RCC 7860 (cell line): ENCODE measurements at regions not wholly inside any gene's neighbourhood (a gene's known extent, or its start where the extent isn't known, plus 50 kb on each side); places are given as distances from the start of the nearest gene placed in this dataset.

ENCODE experiments used
- DNase-seq: peaks from one replicate; pipeline ENCODE4 v3.0.0-alpha.2; 2015; ENCODE audit warnings: low spot score
- FAIRE-seq: peaks from 2 replicates; lab custom pipeline; 2012; peaks lifted over from hg19 to GRCh38; lab: Jason Lieb, UNC

DNA sequence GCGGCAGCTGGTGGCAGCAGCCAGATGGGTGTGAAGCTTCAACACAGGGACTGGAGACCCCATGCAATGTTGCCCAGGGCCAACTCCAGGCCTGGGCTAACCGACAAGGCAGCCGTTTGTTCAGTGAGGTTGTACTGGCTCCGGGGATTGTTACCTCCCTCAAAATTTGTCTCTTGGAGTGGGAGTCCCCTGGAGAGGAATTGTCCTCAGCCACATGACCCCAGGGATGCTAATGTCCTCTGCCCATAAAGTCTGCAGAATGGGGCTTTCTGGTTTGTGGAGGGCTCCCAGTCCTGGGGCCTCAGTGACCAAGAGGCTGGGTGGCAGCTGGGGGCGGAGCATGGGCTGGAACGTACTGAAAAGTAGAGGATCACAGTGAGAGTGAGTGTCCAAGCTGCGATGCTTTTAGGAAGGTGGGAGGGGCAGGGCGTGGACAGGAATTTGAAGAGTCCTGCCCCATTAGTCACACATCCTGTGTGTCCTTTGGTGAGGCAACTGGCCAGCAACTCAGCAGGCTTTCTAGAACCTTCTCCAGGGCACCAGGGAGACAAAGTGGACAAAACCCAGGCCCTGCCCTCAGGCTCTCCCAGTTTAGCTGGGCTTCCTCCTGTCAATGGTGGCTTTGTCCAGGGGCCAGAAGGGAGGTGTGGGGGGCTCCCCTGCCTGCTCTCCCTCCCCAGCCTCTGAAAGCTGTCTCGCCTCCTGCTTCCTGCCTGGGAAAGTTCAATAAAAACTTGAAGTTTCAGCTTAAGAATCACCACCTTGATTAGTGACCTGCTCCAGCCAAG is 114.0 kb downstream of the NSG2 start:
- FAIRE-seq (no peak), DNase-seq (peak; percentile 5)

DNA sequence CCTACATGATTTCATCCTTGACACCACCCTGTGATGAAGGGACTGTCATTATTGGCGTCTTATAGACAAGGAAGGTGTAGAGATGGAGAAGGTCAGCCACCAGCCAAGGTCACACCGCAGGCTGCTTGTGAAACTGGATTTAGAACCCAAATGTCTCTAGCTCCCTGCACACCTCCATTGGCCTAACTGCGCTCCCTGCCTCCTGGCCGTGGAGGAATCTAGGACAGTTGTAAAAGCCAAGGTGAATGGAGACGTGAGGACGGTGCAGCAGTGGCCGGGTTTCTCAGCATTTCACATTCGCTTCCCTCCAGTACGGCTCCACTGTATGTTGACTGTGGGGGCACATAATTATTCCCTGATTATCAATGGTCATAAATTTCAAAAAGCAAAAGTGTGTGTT is 119.9 kb downstream of the NSG2 start:
- FAIRE-seq, result no peak

DNA sequence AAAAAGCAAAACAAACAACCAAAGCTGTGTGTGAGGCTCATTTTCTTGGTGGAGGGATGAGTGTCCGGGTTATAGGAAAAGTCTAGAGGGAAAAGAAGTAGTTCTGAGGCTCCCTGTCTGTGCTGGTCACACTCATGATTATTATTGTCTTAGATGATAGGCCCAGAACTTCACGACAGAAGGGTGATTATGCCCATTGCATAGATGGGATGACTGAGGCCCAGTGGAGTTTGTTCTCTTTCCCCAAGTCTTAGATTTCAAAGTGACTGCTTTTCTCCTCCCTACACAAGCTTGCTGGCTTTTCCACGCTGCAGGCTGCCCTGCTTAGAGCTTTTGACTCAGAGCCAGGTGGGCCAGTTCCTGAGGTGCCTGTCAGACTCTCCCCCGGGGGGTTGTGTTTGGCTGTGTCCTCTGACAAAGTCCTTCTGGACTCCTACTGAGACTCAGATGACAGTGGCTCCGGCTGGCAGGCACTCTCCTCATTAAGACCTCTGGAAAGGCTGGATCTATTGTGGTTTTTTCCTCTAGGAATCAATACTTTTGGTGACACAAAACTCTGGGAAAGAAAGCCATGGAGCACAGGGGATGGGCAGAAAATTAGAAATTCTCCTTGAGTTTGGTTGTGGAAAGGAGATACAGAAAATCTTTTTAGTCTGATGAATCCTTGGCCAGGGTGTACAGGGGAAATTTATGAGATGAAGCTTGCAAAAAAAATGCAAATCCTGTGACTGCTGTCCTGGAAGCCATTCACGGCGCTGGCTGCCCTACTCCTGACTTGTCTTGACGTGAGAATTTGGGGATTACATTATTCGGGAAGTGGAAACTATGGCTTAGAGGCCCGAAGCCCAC is 120.9 kb downstream of the NSG2 start:
- FAIRE-seq, result no peak
- DNase-seq, result no peak

More for the DNA sequence above, 119.9 kb downstream of the NSG2 start:
- no peak for DNase-seq

DNA sequence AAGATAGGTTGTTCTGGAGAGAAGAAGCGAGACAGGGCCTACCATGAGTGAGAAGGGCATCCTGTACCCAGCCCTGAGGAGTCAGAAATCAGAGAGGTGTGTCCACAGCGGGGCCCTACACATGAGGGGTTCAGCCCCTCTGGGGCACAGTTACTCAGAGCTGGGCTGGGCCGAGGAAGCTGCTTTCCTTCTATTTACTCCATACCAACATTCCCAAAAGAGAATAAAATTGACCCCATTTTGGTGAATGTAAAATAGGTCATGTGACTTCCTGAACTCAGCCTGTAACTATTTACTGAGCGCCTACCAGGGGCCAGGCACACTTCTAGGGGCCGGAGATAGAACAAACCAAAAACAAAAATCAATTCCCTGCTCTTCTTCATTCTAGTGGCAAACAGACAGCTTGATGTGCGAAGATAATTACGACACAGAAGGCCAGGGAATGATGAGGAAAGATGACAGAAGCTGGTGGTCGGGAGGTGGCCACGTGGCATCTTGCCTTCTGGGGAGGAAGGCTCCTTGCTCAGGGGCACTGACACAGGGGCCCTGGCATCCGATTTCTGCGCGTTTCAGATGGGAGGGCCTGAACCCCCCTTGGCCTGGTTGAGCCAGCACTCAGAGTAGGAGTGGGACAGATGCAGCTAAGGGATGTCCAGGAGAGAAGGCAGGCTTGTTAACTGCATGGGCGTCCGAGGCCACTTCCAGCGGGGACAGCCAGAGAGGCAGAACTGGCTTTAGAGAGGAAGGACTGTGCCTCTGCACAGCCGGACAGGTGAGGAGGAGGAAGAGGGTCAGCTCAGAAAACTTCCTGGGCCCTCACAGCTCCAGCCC is 121.8 kb downstream of the NSG2 start:
- DNase-seq (no peak), FAIRE-seq (no peak)

DNA sequence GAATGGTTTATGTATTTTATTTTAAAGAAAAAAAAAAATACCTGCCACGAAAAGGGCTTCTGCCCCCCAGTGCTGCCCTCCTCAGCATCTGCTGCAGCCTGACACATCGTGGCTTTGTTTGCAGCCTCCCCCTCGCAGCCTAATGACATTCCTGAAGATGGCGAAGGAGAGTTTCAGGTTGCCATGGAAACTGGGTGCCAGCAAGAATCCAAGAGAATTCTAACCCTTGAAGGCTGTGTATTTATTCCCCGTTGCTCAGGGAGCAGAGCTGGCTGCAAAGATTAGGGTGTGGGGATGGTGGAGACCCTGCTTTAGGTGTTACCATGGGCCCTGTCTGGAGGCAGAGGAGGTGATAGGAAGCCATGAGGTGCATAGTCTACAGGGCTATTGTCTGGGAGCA is 126.6 kb downstream of the NSG2 start:
- DNase-seq (no peak), FAIRE-seq (no peak)

DNA sequence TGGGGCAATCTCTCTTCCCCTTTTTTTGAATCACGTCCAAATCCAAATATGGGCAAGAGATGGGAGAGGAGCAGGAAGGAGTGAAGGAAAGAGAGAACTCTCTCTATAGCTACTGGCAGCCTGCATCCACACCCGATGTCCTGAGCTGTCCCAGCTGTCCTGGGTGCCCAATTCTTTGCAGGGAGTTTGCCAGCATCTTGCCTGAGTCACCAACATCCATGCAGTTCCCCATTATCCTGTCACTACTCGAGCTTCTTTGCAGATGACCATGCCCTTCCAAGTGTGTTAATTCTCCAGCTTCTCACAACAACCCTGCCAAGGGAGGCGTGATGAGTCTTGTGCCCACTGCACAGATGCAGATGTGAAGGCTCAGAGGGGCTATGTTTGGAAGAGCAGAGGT is 127.1 kb downstream of the NSG2 start:
- DNase-seq, result no peak
- FAIRE-seq, result no peak

DNA sequence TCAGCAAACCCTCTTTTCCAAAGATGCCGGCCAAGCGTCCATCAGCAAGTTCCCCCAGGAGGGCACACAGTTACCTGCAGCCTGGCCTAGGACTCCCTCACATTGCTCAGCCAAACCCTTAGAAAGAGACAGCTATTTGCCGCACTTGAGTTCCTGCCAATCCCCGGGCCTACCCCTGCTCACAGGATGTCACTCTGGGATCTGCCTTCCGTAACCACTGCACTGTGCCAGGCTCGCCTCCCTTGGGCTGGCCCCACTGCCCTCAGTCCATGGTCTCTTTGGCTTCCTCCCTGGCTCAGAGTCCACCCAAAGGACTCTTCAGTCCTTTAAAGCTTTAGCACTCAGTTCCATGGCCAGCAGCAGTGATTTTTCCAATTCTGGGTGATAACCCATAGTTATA is 128.3 kb downstream of the NSG2 start:
- DNase-seq, result no peak
- FAIRE-seq, result no peak

DNA sequence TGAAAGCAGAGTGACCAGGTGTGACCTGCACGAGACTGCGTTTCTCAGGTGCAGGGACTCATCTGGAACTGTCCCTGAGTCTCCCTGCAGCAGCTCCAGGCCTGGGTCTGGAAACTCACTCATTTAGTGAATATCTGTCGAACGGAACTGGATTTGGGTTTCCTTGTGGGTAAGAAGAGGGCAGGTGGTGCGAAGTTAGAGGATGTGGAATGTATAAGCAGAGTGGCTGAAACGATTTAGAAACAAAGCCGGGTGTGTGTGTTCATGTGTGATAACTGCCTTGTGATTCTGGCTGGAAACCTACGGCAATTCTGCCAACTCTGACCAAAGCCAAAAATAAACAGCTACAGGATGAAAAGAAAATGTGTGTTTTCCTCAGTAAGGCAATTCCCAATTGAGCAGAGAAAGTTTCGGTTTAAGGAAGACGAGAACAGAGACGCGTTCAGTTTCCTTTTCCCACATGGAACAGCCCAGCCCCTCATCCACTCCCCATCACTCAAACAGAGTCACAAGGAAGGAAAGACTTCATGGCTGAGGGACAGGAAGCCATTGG is 130.3 kb downstream of the NSG2 start:
- FAIRE-seq (no peak), DNase-seq (no peak)

DNA sequence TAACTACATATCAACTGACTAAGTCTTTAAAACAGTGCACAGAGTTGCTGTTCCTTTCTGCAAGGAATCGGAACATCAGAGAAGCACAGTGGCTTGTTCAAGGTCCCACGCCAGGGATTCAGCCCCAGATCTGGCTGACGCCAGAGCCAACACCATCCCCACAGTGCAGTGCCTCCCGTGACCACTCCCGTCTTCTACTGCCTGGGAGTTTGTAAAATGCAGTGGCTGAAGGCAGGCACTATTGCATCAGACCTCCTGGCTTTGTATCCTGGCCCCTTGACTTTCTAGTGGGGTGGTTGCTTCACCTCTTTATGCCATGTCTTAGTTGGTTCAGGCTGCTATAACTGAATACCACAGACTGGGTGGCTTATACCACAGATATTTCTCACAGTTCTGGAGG is 131.0 kb downstream of the NSG2 start:
- DNase-seq (no peak), FAIRE-seq (no peak)

DNA sequence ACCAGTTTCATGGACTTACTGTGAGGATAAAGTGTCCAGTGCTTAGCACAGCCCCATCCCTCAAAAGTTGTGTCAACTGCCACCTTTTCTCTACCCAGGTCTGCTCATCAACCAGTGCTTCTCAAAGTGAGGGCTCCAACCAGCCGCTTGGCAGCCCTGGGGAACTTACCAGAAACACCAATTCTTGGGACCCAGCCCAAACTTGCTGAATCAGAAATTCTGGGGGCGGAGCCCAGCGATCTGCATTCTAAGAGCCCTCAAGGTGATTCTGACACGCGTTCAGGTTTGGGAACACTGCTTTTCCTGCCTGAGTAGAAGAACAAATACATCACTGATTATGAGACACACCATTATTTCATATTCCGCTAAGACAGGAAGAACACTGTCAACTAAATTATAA is 132.0 kb downstream of the NSG2 start:
- FAIRE-seq, result no peak
- no peak for DNase-seq

DNA sequence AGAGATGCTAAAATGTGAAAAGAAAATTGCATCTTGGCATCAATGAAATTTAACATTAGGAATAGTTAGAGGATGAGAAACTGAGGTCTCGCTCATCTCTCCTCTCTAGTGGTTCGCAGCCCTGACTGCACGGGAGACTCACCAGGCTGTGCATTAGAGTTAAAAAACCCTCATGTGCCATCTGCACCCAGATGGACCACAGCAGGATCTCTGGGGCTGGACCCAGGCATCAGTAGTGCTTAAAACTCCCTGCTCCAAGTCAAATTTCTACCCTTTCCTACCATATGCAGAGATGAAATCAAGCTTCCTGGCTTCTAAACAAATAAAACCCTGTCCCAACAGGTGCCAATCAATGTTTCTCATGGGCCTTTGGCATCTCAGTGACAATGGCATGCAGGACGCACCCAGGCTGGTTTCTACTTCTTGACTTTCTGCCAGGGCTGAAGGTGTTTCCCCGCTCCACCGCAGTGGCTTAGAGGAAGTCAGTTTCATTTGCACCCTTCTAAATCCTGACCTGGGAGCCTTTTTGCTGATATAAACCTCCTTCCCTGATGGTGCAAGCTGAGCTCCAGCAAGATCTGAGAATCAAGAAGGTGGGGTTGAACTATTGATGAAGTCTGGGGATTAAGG is 132.6 kb downstream of the NSG2 start:
- FAIRE-seq (no peak), DNase-seq (no peak)

DNA sequence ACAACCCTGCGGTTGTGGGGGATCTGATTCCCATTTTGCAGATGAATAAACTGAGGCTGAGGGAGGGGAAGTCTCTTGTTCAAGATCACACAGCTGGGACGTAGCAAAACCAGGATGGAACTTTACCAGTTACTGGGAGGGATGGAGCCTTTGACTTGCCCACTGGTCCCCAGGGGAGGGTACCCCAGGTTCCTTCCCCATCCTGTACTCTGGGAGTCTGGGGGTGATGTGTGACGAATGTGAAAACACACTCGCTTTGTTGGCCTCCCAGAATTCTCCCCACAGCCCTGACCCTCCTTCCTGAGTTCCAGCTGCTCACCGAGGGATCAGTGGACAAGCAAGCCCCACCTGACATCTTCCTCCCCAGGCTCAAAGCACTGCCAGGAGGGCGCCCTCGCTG is 135.1 kb downstream of the NSG2 start:
- DNase-seq (no peak), FAIRE-seq (no peak)

DNA sequence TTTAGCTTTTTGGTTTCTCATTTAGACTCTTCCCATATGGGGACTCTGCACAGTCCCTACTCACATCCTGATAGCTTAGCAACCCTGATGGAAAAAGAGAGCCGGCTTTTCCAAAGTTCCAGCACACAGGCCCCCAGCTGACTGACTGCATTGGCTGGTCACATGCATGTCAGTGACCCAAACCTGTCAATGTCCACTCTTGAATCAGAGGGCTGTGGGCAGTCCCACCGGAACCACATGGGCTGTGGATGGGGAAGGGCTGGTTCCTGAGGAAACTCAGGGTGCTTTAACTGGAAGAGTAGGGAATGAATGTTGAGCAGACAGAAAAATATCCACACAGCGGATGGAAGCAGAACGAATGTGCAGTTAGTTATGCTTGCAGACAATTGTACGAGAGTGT is 136.6 kb downstream of the NSG2 start:
- DNase-seq (no peak), FAIRE-seq (no peak)

DNA sequence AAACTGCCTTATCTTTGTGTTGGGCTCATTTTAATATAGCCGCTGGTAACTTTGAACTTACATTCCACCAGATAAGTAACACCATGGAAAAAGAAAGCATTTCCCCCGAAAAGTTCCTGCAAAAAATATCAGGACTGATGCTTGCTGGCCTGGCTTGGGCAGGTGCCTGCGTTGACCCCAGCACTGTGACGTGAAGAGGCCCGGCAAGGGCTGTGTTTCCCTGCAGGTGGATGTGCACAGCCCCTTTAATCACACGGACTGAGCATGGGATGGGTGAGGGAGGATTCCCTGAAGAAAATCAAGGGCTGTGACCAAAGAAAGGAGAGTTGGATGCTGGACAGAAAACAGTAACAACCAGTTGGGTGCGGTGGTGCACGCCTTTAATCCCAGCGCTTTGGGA is 138.2 kb downstream of the NSG2 start:
- FAIRE-seq (no peak), DNase-seq (no peak)

DNA sequence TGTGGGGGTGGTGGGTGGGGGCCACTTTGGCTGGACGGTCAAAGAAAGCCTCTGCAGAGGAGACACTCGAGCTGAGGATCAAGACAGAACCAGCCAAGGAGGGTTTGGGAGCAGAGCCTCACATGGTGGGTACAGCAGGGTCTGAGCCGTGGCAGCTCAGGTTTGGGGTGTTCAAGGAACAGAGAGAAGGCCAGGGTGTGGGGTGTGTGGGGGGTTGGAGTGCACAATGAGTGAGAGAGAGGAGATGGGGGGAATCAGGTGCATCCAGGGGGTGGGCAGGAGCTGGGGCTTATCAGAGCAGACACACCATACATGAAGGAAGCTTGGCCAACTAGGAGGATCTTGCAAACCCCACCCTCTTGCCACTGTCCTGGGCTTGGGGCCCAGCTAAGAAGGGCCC is 140.0 kb downstream of the NSG2 start:
- FAIRE-seq (no peak), DNase-seq (no peak)

DNA sequence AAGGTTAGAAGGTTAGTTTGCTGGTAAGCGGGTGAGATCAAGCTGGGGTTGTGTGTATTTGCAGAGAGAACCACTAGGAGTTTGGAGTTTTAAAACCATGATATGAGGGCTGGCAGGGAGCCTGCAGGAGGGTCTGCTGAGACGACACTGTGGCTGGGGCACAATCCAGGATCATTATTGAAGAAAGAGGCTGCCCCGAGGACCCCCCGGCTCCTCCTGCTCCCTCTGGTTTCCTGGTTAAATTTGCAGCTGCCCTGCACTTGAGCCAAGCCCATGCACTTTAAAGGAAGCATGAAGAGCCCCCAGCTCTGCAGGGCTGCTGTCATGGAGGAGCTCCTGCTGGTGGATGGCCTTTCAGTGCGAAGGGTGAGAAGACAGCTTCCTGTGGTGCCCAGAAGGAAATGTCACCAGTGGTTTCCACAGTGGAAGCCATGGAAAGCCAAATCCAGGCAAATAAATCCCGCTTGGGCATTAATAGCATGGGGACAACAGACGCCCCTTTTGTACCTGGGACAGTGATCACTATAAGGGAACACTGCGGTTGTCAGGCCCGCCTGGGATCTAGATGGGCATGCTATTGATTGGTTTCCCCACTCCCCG is 140.7 kb downstream of the NSG2 start:
- FAIRE-seq, result no peak
- no peak for DNase-seq

DNA sequence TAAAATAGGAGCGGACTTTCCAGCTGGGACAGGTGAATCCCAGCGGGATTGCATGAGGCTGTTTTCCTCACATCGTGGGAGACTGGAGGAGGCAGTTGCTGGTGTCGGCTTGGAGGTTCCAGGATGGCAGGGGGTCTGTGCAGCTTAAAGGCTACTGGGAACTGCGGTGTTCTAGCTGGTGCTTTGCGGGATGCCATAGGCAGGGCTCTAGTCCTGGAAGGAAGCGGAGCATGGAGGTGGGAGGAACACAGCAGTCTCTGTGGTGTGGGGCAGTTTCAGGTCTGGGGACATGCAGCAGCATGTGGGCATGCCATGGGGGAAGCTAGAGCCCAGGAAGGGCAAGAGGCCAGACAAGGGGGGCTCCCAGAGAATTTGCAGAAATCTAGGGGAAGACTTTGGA is 141.5 kb downstream of the NSG2 start:
- no peak for DNase-seq
- FAIRE-seq, result no peak

DNA sequence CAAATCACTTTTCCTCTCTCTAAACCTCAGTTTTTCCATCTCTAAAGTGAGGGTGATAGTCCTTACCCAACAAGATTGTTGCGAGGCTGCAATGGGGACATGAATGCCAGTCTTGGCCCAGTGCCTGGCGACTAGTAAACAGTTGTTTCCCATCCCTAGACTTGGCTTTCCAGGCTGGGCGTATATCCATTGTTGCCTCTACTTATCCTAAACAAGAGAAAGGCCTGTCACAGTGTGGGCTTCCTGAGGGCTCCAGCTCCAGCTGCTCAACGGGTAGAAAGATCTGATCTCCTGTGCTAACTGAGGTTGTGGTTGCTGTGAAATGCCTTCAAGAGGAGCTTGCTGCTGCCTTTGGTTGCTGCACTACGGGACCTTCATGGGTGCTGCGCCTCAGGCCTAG is 142.0 kb downstream of the NSG2 start:
- no peak for DNase-seq
- no peak for FAIRE-seq

DNA sequence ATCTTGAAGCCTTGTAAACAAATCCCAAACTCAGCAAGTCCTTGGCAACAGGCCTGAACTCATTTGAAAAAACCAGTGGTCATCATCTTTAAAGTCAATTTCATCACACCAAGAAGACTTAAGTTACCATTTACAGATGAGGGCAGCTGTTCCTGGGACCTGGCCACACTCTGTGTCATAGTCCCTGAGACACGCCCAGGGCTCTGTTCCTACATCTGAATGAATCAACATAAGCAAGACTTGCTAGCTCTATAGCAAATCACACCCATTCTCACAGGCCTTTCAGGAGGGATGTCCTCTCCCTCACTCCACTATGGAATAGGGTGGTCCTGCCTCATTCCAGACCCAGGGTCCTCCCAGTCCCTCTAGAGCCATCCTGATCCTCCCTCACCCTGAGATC is 142.8 kb downstream of the NSG2 start:
- FAIRE-seq (no peak), DNase-seq (no peak)
